ENCODE measurements at regions not wholly inside any gene's neighbourhood (a gene's known extent, or its start where the extent isn't known, plus 50 kb on each side); places are given as distances from the start of the nearest gene placed in this dataset.

GRCh38 chr9:118318770-118319431 is 614.7 kb downstream of the TLR4 start:
- DNase-seq, result no peak

- no peak for DNase-seq
These were observed 617.6 kb downstream of the TLR4 start for GRCh38 chr9:118321788-118322187.

- DNase-seq, result no peak
These were observed 620.5 kb downstream of the TLR4 start for GRCh38 chr9:118324706-118325105.

- DNase-seq, result no peak
These were observed 621.6 kb downstream of the TLR4 start for GRCh38 chr9:118325757-118326156.

- DNase-seq, result no peak
These were observed 622.1 kb downstream of the TLR4 start for GRCh38 chr9:118326326-118326725.

GRCh38 chr9:118330191-118330986 is 626.2 kb downstream of the TLR4 start:
- no peak for DNase-seq

GRCh38 chr9:118331622-118332045 is 627.4 kb downstream of the TLR4 start:
- DNase-seq, result peak; percentile 33

- no peak for DNase-seq
These were observed 632.2 kb downstream of the TLR4 start for GRCh38 chr9:118336250-118336942.

- DNase-seq, result peak; percentile 2
These were observed 632.7 kb downstream of the TLR4 start for GRCh38 chr9:118336943-118337330.

- no peak for DNase-seq
These were observed 655.8 kb downstream of the TLR4 start for GRCh38 chr9:118360036-118360435.

GRCh38 chr9:118362123-118362522 is 657.9 kb downstream of the TLR4 start:
- DNase-seq, result no peak

GRCh38 chr9:118362596-118362995 is 658.4 kb downstream of the TLR4 start:
- no peak for DNase-seq

- no peak for DNase-seq
These were observed 660.3 kb downstream of the TLR4 start for GRCh38 chr9:118364266-118365106.

- no peak for DNase-seq
These were observed 662.0 kb downstream of the TLR4 start for GRCh38 chr9:118366228-118366627.

GRCh38 chr9:118367383-118367782 is 663.2 kb downstream of the TLR4 start:
- DNase-seq, result no peak

GRCh38 chr9:118384531-118385100 is 680.4 kb downstream of the TLR4 start:
- DNase-seq, result no peak

GRCh38 chr9:118395415-118395814 is 691.2 kb downstream of the TLR4 start:
- no peak for DNase-seq

GRCh38 chr9:118401546-118401945 is 697.3 kb downstream of the TLR4 start:
- DNase-seq, result no peak

- DNase-seq, result no peak
These were observed 710.5 kb downstream of the TLR4 start for GRCh38 chr9:118414676-118415075.

GRCh38 chr9:118418887-118419565 is 714.8 kb downstream of the TLR4 start:
- no peak for DNase-seq

- DNase-seq, result no peak
These were observed 715.5 kb downstream of the TLR4 start for GRCh38 chr9:118419676-118420075.

- DNase-seq, result no peak
These were observed 718.3 kb downstream of the TLR4 start for GRCh38 chr9:118422508-118422907.
